ENCODE measurements at regions not wholly inside any gene's neighbourhood (a gene's known extent, or its start where the extent isn't known, plus 50 kb on each side); places are given as distances from the start of the nearest gene placed in this dataset.

DNA sequence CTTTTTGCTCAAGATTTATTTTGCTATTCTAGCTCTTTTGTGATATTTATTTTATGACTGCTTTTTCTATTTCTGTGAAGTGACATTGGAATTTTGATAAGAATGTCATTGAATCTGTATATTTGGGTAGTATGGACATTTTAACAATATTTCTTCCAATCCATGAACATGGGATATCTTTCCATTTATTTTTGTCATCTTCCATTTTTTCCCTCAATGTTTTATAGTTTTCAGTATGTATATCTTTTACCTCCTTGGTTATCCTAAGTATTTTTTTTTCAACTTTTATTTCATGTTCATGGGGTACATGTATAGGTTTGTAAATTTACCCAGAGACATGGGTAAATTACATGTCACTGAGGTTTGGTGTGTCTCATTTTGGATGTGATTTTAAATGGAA lies 74.1 kb upstream of the PREP start:
- H3K4me1 ChIP-seq (ENCODE audit: control insufficient read depth, extremely low read depth, insufficient read depth, low read length) = peaks cover under 1% of the 10 kb centered on the region
- H2AFZ ChIP-seq (ENCODE audit: low read depth, low read length) = no peak overlapping the region
- H3K4me2 ChIP-seq (ENCODE audit: insufficient read depth, low read length) = no peak overlapping the region
- H3K9me3 ChIP-seq (replicated peaks; ENCODE audit: control insufficient read depth, insufficient read depth, low read length) = no peaks in the 10 kb centered on the region
- dilution Hi-C loops (cut with MboI; ENCODE audit: extremely low pct_ligation_motif_present, low sequenced_read_pairs) (no loop called here), intact Hi-C loops (cut with micrococcal nuclease) (no loop called here)
- H4K20me1 ChIP-seq (replicated peaks; ENCODE audit: control insufficient read depth, extremely low read depth, insufficient read depth, low read length) = no peaks in the 10 kb centered on the region
- FAIRE-seq (no peak), DNase-seq (ENCODE audit: low read depth, low spot score) (no peak)
- no peak overlapping the region for H3K4me3 ChIP-seq (replicated peaks in 1 of 3; ENCODE audit: insufficient read depth in 1 of 3, low read depth in 1 of 3, low read length in 3 of 3)
- CTCF ChIA-PET = interaction anchor here (1.1 kb wide), 1 partner anchor 45 kb away, joined by 6 read pairs; no protein-coding TSS in a partner anchor
- BruUV-seq (replicated peaks) = no TSS peak
- no peaks in the 10 kb centered on the region for H3K9me1 ChIP-seq (replicated peaks; ENCODE audit: control insufficient read depth, extremely low read depth, insufficient read depth, low read length)
- POLR2A ChIA-PET = no interaction called here
- no peaks in the 10 kb centered on the region for H3K79me2 ChIP-seq (ENCODE audit: control insufficient read depth, insufficient read depth, low read length)
- H3K9ac ChIP-seq (replicated peaks; ENCODE audit: extremely low read depth, insufficient read depth, low read length) = no peak overlapping the region
- H3K27ac ChIP-seq (ENCODE audit: insufficient read depth, low read depth, low read length) = no peak overlapping the region
- no peaks in the 10 kb centered on the region for H3K36me3 ChIP-seq (ENCODE audit: control insufficient read depth in 2 of 2, extremely low read depth in 1 of 2, insufficient read depth in 2 of 2, low read length in 2 of 2)
- TF ChIP-seq EZH2 (IDR thresholded peaks at IDR 0.05; ENCODE audit: borderline replicate concordance, low read depth, low read length, severe bottlenecking) (no peak), FOS (IDR thresholded peaks at IDR 0.05; ENCODE audit: borderline replicate concordance, insufficient read depth, low read length) (no peak), MYC (IDR thresholded peaks at IDR 0.05; ENCODE audit: low read depth, low read length) (no peak), GATA2 (IDR thresholded peaks at IDR 0.05; ENCODE audit: insufficient read depth, insufficient read length, low read depth, low read length) (no peak), JUN (IDR thresholded peaks at IDR 0.05; ENCODE audit: borderline replicate concordance, insufficient read depth, insufficient read length, low read depth) (no peak), POLR2A (IDR thresholded peaks at IDR 0.05; ENCODE audit: low read depth, low read length) (no peak), POLR2AphosphoS5 (IDR thresholded peaks at IDR 0.05; ENCODE audit: insufficient read depth, low read depth, low read length) (no peak)
- TF ChIP-seq, protein P1, sequence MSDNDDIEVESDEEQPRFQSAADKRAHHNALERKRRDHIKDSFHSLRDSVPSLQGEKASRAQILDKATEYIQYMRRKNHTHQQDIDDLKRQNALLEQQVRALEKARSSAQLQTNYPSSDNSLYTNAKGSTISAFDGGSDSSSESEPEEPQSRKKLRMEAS (IDR thresholded peaks at IDR 0.05; ENCODE audit: insufficient read depth, insufficient read length) = no peak
- TF ChIP-seq, protein P2, sequence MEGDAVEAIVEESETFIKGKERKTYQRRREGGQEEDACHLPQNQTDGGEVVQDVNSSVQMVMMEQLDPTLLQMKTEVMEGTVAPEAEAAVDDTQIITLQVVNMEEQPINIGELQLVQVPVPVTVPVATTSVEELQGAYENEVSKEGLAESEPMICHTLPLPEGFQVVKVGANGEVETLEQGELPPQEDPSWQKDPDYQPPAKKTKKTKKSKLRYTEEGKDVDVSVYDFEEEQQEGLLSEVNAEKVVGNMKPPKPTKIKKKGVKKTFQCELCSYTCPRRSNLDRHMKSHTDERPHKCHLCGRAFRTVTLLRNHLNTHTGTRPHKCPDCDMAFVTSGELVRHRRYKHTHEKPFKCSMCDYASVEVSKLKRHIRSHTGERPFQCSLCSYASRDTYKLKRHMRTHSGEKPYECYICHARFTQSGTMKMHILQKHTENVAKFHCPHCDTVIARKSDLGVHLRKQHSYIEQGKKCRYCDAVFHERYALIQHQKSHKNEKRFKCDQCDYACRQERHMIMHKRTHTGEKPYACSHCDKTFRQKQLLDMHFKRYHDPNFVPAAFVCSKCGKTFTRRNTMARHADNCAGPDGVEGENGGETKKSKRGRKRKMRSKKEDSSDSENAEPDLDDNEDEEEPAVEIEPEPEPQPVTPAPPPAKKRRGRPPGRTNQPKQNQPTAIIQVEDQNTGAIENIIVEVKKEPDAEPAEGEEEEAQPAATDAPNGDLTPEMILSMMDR (IDR thresholded peaks at IDR 0.05; ENCODE audit: extremely low read depth in 1 of 2, insufficient read depth in 1 of 2, low read depth in 1 of 2, low read length in 2 of 2) = no peak
- no peaks in the 10 kb centered on the region for H3K27me3 ChIP-seq (ENCODE audit: control insufficient read depth in 2 of 2, insufficient read depth in 2 of 2, low read length in 2 of 2)
